ENCODE measurements at regions not wholly inside any gene's neighbourhood (a gene's known extent, or its start where the extent isn't known, plus 50 kb on each side); places are given as distances from the start of the nearest gene placed in this dataset.

DNA sequence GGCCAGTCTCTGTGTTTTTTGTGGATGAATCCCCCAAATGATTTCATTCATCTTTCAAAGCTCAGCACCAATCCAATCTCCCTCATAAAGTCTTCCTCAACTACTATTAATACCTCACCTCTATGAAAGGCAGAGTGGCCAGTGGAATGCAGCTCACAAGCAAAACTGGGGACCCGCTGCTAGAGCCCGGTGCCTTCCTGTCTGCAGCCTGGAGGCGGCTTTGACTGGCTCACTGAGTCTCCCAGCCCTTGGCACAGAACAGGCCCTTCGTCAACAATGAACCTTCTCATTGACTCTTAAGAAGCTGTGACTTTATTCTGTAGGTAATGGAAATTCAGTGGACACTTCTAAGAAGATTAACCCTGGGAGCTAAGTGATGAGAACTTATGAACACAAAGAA lies 86.8 kb upstream of the RAB4A start:
- POLR2A ChIA-PET, result interaction anchor here (0.9 kb wide), 1 partner anchor 10 kb away, joined by 3 read pairs; no protein-coding TSS in a partner anchor
- CTCF ChIA-PET, result no interaction called here

DNA sequence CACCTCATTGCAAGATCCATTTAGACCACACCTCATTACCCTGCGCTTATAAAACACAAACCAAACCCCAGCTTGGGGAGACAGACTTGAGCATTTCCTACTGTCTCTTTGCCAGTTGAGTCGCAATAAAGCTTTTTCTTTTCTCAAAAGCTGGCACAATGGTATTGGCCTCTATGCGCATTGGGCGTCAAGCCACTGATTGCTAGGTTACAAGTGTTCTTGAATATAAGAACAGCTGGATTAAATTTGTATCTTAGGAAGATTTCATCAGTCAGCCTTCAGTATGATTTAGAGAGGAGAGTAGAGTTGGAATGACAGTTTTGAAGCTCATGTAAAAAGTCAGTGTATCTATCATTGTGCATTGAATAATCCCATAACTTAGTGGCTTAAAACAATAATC lies 84.9 kb upstream of the RAB4A start:
- ChIA-PET CTCF (interaction anchor here (0.9 kb wide), 1 partner anchor 73 kb away, joined by 3 read pairs; no protein-coding TSS in a partner anchor), POLR2A (no interaction called here)
- no peak for TF ChIP-seq BHLHE40 (IDR thresholded peaks at IDR 0.05; ENCODE audit: borderline replicate concordance)
- TF ChIP-seq FOXM1 (IDR thresholded peaks at IDR 0.05; ENCODE audit: borderline replicate concordance), result no peak
- no peak for TF ChIP-seq FOXA1 (IDR thresholded peaks at IDR 0.05)
- TF ChIP-seq NFRKB (IDR thresholded peaks at IDR 0.05), result no peak
- no peak for TF ChIP-seq SP1 (IDR thresholded peaks at IDR 0.05)
- TF ChIP-seq, protein P1, sequence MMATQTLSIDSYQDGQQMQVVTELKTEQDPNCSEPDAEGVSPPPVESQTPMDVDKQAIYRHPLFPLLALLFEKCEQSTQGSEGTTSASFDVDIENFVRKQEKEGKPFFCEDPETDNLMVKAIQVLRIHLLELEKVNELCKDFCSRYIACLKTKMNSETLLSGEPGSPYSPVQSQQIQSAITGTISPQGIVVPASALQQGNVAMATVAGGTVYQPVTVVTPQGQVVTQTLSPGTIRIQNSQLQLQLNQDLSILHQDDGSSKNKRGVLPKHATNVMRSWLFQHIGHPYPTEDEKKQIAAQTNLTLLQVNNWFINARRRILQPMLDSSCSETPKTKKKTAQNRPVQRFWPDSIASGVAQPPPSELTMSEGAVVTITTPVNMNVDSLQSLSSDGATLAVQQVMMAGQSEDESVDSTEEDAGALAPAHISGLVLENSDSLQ (IDR thresholded peaks at IDR 0.05), result no peak
- no peak for TF ChIP-seq CTBP1 (IDR thresholded peaks at IDR 0.05; ENCODE audit: borderline replicate concordance)
- TF ChIP-seq SUZ12 (IDR thresholded peaks at IDR 0.05), result no peak
- TF ChIP-seq TARDBP (IDR thresholded peaks at IDR 0.05), result no peak
- no peak for TF ChIP-seq HDGF (IDR thresholded peaks at IDR 0.05; ENCODE audit: borderline replicate concordance)
- no peak for TF ChIP-seq ZNF384 (IDR thresholded peaks at IDR 0.05)
- no peak for TF ChIP-seq ELF4 (IDR thresholded peaks at IDR 0.05)
- no peak for TF ChIP-seq FOXK2 (IDR thresholded peaks at IDR 0.05)
- TF ChIP-seq L3MBTL2 (conservative IDR thresholded peaks at IDR 0.05), result no peak
- TF ChIP-seq LEF1 (IDR thresholded peaks at IDR 0.05; ENCODE audit: borderline replicate concordance), result no peak
- no peak for TF ChIP-seq ARNT (IDR thresholded peaks at IDR 0.05)
- DNase-seq (ENCODE audit: extremely low spot score), result no peak

More for the DNA sequence above, 86.8 kb upstream of the RAB4A start:
- DNase-seq (ENCODE audit: extremely low spot score), result no peak
- TF ChIP-seq ZNF384 (IDR thresholded peaks at IDR 0.05), result no peak
- TF ChIP-seq FOXA1 (IDR thresholded peaks at IDR 0.05), result no peak
- TF ChIP-seq ELF4 (IDR thresholded peaks at IDR 0.05), result no peak
- no peak for TF ChIP-seq TARDBP (IDR thresholded peaks at IDR 0.05)
- no peak for TF ChIP-seq HDGF (IDR thresholded peaks at IDR 0.05; ENCODE audit: borderline replicate concordance)
- no peak for TF ChIP-seq L3MBTL2 (conservative IDR thresholded peaks at IDR 0.05)
- TF ChIP-seq BHLHE40 (IDR thresholded peaks at IDR 0.05; ENCODE audit: borderline replicate concordance), result no peak
- TF ChIP-seq, protein P1 (IDR thresholded peaks at IDR 0.05), result no peak
- TF ChIP-seq ARNT (IDR thresholded peaks at IDR 0.05), result no peak

DNA sequence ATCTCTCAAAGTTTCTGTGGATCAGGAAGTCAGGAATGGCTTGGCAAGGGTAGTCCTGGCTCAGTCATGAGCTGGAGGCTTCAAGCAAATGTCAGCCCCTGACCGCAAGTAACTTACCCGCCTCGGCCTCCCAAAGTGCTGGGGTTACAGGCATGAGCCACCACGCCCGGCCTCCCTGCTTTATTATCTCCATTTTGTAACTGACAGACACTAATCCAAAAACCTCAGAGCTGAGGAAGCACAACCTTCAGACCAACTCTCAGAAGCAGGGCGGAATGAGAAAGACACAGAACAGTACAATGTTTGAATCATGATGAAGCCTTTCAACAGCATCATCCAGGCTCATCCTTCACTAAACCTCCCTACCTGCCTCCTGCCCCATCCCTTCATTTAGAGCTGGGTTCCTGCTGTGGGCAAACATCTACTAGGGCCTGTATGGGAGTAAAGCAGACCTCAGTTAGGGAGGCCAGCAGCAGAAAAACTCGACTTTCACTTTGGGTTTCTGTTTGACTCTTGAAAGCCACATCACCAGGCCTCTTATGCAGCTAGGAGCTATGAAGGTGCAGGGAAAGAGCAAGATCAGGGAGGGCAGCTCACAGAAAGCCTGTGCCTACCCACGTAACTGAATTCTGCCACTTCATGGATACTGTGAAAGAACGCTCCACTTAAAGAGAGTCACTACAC lies 84.4 kb upstream of the RAB4A start:
- no peak for DNase-seq (ENCODE audit: extremely low spot score)
- POLR2A ChIA-PET, result no interaction called here
- no peak for TF ChIP-seq ELF4 (IDR thresholded peaks at IDR 0.05)
- TF ChIP-seq, protein P1 (IDR thresholded peaks at IDR 0.05), result no peak
- TF ChIP-seq FOXK2 (IDR thresholded peaks at IDR 0.05), result no peak
- no peak for TF ChIP-seq CTBP1 (IDR thresholded peaks at IDR 0.05; ENCODE audit: borderline replicate concordance)
- no peak for TF ChIP-seq BHLHE40 (IDR thresholded peaks at IDR 0.05; ENCODE audit: borderline replicate concordance)
- TF ChIP-seq SUZ12 (IDR thresholded peaks at IDR 0.05), result no peak
- TF ChIP-seq ZNF384 (IDR thresholded peaks at IDR 0.05), result no peak
- TF ChIP-seq FOXA1 (IDR thresholded peaks at IDR 0.05), result no peak
- no peak for TF ChIP-seq L3MBTL2 (conservative IDR thresholded peaks at IDR 0.05)
- TF ChIP-seq HDGF (IDR thresholded peaks at IDR 0.05; ENCODE audit: borderline replicate concordance), result no peak
- no peak for TF ChIP-seq SP1 (IDR thresholded peaks at IDR 0.05)
- TF ChIP-seq TARDBP (IDR thresholded peaks at IDR 0.05), result no peak
- TF ChIP-seq ARNT (IDR thresholded peaks at IDR 0.05), result no peak
- TF ChIP-seq FOXM1 (IDR thresholded peaks at IDR 0.05; ENCODE audit: borderline replicate concordance), result no peak
- TF ChIP-seq NFRKB (IDR thresholded peaks at IDR 0.05), result no peak
- no peak for TF ChIP-seq LEF1 (IDR thresholded peaks at IDR 0.05; ENCODE audit: borderline replicate concordance)
- CTCF ChIA-PET, result interaction anchor here (0.9 kb wide), 1 partner anchor 72 kb away, joined by 3 read pairs; no protein-coding TSS in a partner anchor

DNA sequence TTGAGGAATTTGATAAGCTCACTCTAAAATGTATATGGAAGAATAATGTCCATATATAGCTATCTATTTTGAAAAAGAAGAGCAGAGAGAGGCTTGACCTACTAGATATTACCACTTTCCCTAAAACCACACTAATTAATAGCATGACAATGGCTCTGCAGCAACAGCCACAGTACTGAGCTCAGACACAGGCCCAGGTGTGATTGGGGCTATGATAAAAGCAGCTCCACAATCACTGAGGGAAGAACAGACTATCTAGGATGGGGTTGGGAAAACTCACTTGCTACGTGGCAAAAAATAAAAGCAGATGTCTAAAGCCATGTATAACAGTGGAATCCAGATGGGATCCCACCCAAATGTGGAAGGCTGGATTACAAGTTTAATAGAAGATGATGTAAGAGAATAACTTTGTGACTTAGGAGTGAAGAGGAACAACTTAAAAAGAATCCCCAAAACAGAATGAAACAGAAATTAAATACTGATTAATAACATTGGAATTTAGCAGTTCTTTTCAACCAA lies 80.8 kb upstream of the RAB4A start:
- POLR2A ChIA-PET, result no interaction called here
- TF ChIP-seq, protein P1 (IDR thresholded peaks at IDR 0.05), result no peak
- no peak for TF ChIP-seq TARDBP (IDR thresholded peaks at IDR 0.05)
- TF ChIP-seq SP1 (IDR thresholded peaks at IDR 0.05), result no peak
- no peak for TF ChIP-seq NFRKB (IDR thresholded peaks at IDR 0.05)
- TF ChIP-seq ARNT (IDR thresholded peaks at IDR 0.05), result no peak
- no peak for TF ChIP-seq ELF4 (IDR thresholded peaks at IDR 0.05)
- no peak for TF ChIP-seq HDGF (IDR thresholded peaks at IDR 0.05; ENCODE audit: borderline replicate concordance)
- no peak for TF ChIP-seq CTBP1 (IDR thresholded peaks at IDR 0.05; ENCODE audit: borderline replicate concordance)
- TF ChIP-seq BHLHE40 (IDR thresholded peaks at IDR 0.05; ENCODE audit: borderline replicate concordance), result no peak
- no peak for TF ChIP-seq LEF1 (IDR thresholded peaks at IDR 0.05; ENCODE audit: borderline replicate concordance)
- no peak for TF ChIP-seq SUZ12 (IDR thresholded peaks at IDR 0.05)
- no peak for TF ChIP-seq FOXM1 (IDR thresholded peaks at IDR 0.05; ENCODE audit: borderline replicate concordance)
- TF ChIP-seq FOXA1 (IDR thresholded peaks at IDR 0.05), result no peak
- TF ChIP-seq L3MBTL2 (conservative IDR thresholded peaks at IDR 0.05), result no peak
- TF ChIP-seq FOXK2 (IDR thresholded peaks at IDR 0.05), result no peak
- no peak for TF ChIP-seq ZNF384 (IDR thresholded peaks at IDR 0.05)
- DNase-seq (ENCODE audit: extremely low spot score), result no peak
- CTCF ChIA-PET, result interaction anchor here (0.6 kb wide), 1 partner anchor 31 kb away, joined by 4 read pairs; no protein-coding TSS in a partner anchor
